Vagina (tissue), 2 donors: ENCODE measurements at regions not wholly inside any gene's neighbourhood (a gene's known extent, or its start where the extent isn't known, plus 50 kb on each side); places are given as distances from the start of the nearest gene placed in this dataset.
"Not testable (repeated sequence)": the region's sequence is repeated elsewhere in the genome, so short reads cannot be mapped to it uniquely, and the experiment has no call there.

Experiments used
- POLR2A ChIP-seq, 2 donors: fragments of 450-650 bp; IDR thresholded peaks; one replicate each; pipeline ENCODE4 v1.6.1; 2017; ENCODE audit warnings: antibody characterized with exemption in 2 of 2, mild to moderate bottlenecking in 2 of 2, moderate library complexity in 2 of 2
- TF ChIP-seq, protein P1 (sequence below), 3 experiments: fragments of 450-650 bp in 2 of 3; fragments of 200-600 bp in 1 of 3; sonication (generic) in 1 of 3; IDR thresholded peaks; one replicate each; pipeline ENCODE4 v1.5.1; 2017 to 2019; ENCODE audit warnings: antibody characterized with exemption in 3 of 3, mild to moderate bottlenecking in 2 of 3, moderate library complexity in 2 of 3

DNA sequence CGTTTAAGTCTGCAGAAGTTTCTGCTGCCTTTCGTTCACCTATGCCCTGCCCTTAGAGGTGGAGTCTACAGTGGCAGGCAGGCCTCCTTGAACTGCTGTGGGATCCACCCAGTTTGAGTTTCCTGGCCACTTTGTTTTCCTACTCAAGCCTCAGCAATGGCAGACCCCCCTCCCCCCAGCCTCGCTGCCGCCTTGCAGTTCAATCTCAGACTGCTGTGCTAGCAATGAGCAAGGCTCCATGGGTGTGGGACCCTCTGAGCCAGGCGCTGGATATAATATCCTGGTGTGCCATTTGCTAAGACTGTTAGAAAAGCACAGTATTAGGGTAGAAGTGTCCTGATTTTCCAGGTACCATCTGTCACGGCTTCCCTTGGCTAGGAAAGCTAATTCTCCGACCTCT is 792.6 kb upstream of the EPHA5 start:
- TF ChIP-seq, protein P1, sequence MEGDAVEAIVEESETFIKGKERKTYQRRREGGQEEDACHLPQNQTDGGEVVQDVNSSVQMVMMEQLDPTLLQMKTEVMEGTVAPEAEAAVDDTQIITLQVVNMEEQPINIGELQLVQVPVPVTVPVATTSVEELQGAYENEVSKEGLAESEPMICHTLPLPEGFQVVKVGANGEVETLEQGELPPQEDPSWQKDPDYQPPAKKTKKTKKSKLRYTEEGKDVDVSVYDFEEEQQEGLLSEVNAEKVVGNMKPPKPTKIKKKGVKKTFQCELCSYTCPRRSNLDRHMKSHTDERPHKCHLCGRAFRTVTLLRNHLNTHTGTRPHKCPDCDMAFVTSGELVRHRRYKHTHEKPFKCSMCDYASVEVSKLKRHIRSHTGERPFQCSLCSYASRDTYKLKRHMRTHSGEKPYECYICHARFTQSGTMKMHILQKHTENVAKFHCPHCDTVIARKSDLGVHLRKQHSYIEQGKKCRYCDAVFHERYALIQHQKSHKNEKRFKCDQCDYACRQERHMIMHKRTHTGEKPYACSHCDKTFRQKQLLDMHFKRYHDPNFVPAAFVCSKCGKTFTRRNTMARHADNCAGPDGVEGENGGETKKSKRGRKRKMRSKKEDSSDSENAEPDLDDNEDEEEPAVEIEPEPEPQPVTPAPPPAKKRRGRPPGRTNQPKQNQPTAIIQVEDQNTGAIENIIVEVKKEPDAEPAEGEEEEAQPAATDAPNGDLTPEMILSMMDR (IDR thresholded peaks at IDR 0.05) = not testable (repeated sequence)
- TF ChIP-seq POLR2A (IDR thresholded peaks at IDR 0.05) = not testable (repeated sequence)
